Aorta (tissue), 5 donors: ENCODE measurements at regions not wholly inside any gene's neighbourhood (a gene's known extent, or its start where the extent isn't known, plus 50 kb on each side); places are given as distances from the start of the nearest gene placed in this dataset.

ENCODE experiments used
- ATAC-seq: fragments of 200-7000 bp; cut with Tn5 transposase; one replicate; pipeline ENCODE4 v1.9.1; 2022; ENCODE audit warnings: moderate library complexity; ENCODE audit not compliant: low FRiP score
- DNase-seq, 2 donors: peaks; one replicate each; pipeline ENCODE4 v3.0.0-alpha.2; 2020
- H3K27ac ChIP-seq, 2 donors: one replicate each; pipeline ENCODE4 v1.5.1; 2013; ENCODE audit warnings: low read length in 2 of 2, mild to moderate bottlenecking in 2 of 2, moderate library complexity in 2 of 2, control low read depth in 1 of 2, inconsistent platforms in 1 of 2, low read depth in 1 of 2
- H3K27me3 ChIP-seq, 2 donors: one replicate each; pipeline ENCODE4 v1.6.1; 2013; ENCODE audit warnings: control low read depth in 1 of 2, low read length in 1 of 2, mild to moderate bottlenecking in 1 of 2, moderate library complexity in 1 of 2; ENCODE audit not compliant: insufficient read depth in 2 of 2, control insufficient read depth in 1 of 2
- H3K36me3 ChIP-seq, 2 donors: one replicate each; pipeline ENCODE4 v1.6.1; 2013; ENCODE audit warnings: control low read depth in 1 of 2, low read length in 1 of 2, mild to moderate bottlenecking in 1 of 2; ENCODE audit not compliant: insufficient read depth in 2 of 2, control insufficient read depth in 1 of 2
- H3K4me1 ChIP-seq, 2 donors: one replicate each; pipeline ENCODE4 v1.6.1; 2013; ENCODE audit warnings: low read length in 2 of 2, control low read depth in 1 of 2, mild to moderate bottlenecking in 1 of 2, moderate library complexity in 1 of 2; ENCODE audit not compliant: insufficient read depth in 2 of 2, control insufficient read depth in 1 of 2
- H3K4me3 ChIP-seq, 2 donors: one replicate each; pipeline ENCODE4 v1.5.1; 2013; ENCODE audit warnings: low read length in 2 of 2, control low read depth in 1 of 2, mild to moderate bottlenecking in 1 of 2
- H3K9me3 ChIP-seq: one replicate; pipeline ENCODE4 v1.6.1; 2013; ENCODE audit warnings: mild to moderate bottlenecking, low read length; ENCODE audit not compliant: control insufficient read depth
- whole genome bisulfite sequencing, 2 donors: extraction: QIAGEN DNeasy Blood & Tissue Kit; methylation state at CpG; one replicate each; pipeline ENCODE4 v1.1.7; 2013; 5-methylcytosine and 5-hydroxymethylcytosine counted together
- intact Hi-C, 2 donors: fragments of 100-400 bp; cut with DNase I; formaldehyde crosslinking; loops; one replicate each; pipeline versions ENCODE4 v1.14.2 to v1.15.0; 2022
- donor health status: healthy with polysubstance abuse.
- donor health status: Bipolar disorder and iron deficiency.
- donor health status: DM: no; HTN: no; CAD: no.
- donor health status: DM: no; HTN: no; CAD: no.
- donor health status: DM: yes; HTN: yes; CAD: no.

GRCh38 chr2:11024687-11025086 is 113.0 kb downstream of the KCNF1 start:
- Histone ChIP-seq H3K27ac (no peak overlapping the region), H3K9me3 (no peaks in the 10 kb centered on the region), H3K36me3 (no peaks in the 10 kb centered on the region), H3K4me1 (no peaks in the 10 kb centered on the region), H3K27me3 (no peaks in the 10 kb centered on the region), H3K4me3 (no peak overlapping the region)
- WGBS, 2 donors, result 77 to 81% methylated on average over 7 of the region's 7 CpGs
- DNase-seq, result no peak
- no peak for ATAC-seq
- intact Hi-C loops, result no loop called here

DNA sequence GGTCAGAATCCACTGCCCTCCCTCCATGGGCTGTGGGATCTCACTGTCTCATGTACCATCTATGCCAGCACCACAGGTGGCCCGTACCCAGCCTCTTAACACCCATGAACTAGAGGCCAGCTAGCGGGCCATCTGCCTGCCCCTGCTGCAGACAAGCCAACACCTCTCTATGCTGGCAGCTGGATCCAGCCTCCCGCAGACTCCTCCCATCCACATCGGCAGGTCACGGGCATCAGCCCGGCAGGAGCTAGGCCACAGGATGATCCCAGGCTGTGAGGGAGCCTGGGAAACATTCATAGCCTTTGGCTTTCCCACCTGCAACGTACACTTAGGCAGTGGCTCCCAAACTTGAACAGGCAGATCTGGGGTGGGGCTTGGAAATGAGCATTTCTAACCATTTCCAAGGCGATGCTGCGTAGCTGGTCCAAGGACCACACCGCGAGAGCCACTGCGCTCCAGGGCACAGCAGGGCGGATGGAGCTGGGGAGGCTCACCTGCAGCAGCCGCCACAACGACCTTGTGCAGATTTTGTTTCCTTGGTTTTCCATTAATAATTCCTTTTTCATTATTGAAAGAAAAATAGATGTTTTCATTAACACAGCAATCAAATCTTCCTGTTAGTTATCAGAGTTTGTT is 114.7 kb downstream of the KCNF1 start:
- Histone ChIP-seq H3K36me3 (no peaks in the 10 kb centered on the region), H3K9me3 (no peaks in the 10 kb centered on the region), H3K4me3 (no peak overlapping the region), H3K4me1 (no peaks in the 10 kb centered on the region), H3K27me3 (no peaks in the 10 kb centered on the region), H3K27ac (no peak overlapping the region)
- no peak for ATAC-seq
- no peak for DNase-seq
- intact Hi-C loops, result no loop called here
- WGBS, 2 donors, result 83 to 88% methylated on average over 15 of the region's 15 CpGs

- no peaks in the 10 kb centered on the region for H3K36me3 ChIP-seq
- H3K9me3 ChIP-seq, result no peaks in the 10 kb centered on the region
- H3K27ac ChIP-seq, result no peak overlapping the region
- H3K27me3 ChIP-seq, result no peaks in the 10 kb centered on the region
- H3K4me1 ChIP-seq, result no peaks in the 10 kb centered on the region
- intact Hi-C loops, result no loop called here
- 83 to 85% methylated on average over 6 to 7 of the region's 7 CpGs for WGBS, 2 donors
- DNase-seq (no peak), ATAC-seq (no peak)
- H3K4me3 ChIP-seq, result no peak overlapping the region
These were observed 115.5 kb downstream of the KCNF1 start for GRCh38 chr2:11027195-11027594.

DNA sequence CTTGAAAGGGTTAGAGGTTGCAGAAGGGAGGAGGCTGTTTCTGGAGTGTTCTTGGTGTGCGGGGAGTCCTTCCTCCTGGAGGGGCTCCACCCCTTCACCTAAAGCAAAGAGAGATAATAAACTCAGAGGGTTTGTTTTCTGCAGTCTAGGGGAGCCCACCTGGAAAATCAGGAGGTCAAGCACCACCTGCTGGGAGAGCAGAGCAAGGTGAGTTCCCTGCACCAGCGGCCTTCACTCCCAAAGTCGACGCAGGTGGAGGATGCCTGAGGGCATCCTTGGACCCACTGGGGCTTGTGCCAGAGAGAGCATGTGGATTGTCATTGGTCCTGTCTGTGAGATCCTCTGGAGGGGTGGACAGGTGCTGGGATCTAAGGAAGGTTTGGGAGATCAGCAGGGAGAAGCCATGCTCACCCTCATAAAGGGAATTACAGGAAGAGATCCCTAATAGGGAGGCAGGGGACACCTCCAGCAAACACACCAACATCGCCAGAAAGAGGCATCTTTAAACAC is 116.7 kb downstream of the KCNF1 start:
- Histone ChIP-seq H3K4me3 (no peak overlapping the region), H3K9me3 (peaks cover 3% of the 10 kb centered on the region), H3K27ac (no peak overlapping the region), H3K4me1 (no peaks in the 10 kb centered on the region), H3K36me3 (no peaks in the 10 kb centered on the region), H3K27me3 (no peaks in the 10 kb centered on the region)
- WGBS, 2 donors, result 88 to 90% methylated on average over 5 of the region's 5 CpGs
- DNase-seq, result no peak
- no peak for ATAC-seq
- intact Hi-C loops, result no loop called here

DNA sequence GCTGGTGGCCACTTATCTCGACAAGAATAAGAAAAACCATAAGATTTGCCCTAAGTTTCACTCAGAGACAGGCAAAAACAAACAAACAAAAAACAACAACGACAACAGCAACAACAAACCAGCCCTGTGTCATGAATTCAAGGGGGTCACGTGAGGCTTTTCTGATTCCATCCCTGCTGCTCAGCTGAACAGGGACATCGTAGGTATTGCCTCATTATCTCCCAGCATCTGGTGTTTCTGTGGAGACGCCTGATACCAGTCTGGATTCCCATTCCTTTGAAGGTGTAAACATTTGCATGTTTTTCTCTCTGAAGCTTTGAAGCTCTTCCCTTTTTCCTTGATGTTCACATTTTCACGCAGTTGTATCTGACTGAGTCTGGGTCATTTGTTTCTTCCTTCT is 117.4 kb downstream of the KCNF1 start:
- Histone ChIP-seq H3K36me3 (no peaks in the 10 kb centered on the region), H3K9me3 (peaks cover 3% of the 10 kb centered on the region), H3K4me3 (no peak overlapping the region), H3K27me3 (no peaks in the 10 kb centered on the region), H3K4me1 (no peaks in the 10 kb centered on the region), H3K27ac (no peak overlapping the region)
- ATAC-seq (no peak), DNase-seq (no peak)
- intact Hi-C loops, result no loop called here
- WGBS, 2 donors, result 68 to 73% methylated on average over 6 of the region's 6 CpGs

GRCh38 chr2:11030036-11030435 is 118.3 kb downstream of the KCNF1 start:
- H3K9me3 ChIP-seq, result peaks cover 3% of the 10 kb centered on the region

GRCh38 chr2:11030909-11031308 is 119.2 kb downstream of the KCNF1 start:
- intact Hi-C loops, result no loop called here
- no peaks in the 10 kb centered on the region for H3K36me3 ChIP-seq
- no peaks in the 10 kb centered on the region for H3K27me3 ChIP-seq
- 54 to 68% methylated on average over 4 of the region's 4 CpGs for WGBS, 2 donors
- H3K4me1 ChIP-seq, result no peaks in the 10 kb centered on the region
- H3K27ac ChIP-seq, result no peak overlapping the region
- no peak overlapping the region for H3K4me3 ChIP-seq
- DNase-seq (no peak), ATAC-seq (no peak)
- H3K9me3 ChIP-seq, result peaks cover 3% of the 10 kb centered on the region

More at GRCh38 chr2:11030036-11030435, 118.3 kb downstream of the KCNF1 start:
- DNase-seq (no peak), ATAC-seq (no peak)
- H3K27me3 ChIP-seq, result no peaks in the 10 kb centered on the region
- no peak overlapping the region for H3K27ac ChIP-seq
- 86% methylated on average over 7 of the region's 7 CpGs for WGBS, 2 donors
- H3K36me3 ChIP-seq, result no peaks in the 10 kb centered on the region
- intact Hi-C loops, result no loop called here
- no peaks in the 10 kb centered on the region for H3K4me1 ChIP-seq
- H3K4me3 ChIP-seq, result no peak overlapping the region

DNA sequence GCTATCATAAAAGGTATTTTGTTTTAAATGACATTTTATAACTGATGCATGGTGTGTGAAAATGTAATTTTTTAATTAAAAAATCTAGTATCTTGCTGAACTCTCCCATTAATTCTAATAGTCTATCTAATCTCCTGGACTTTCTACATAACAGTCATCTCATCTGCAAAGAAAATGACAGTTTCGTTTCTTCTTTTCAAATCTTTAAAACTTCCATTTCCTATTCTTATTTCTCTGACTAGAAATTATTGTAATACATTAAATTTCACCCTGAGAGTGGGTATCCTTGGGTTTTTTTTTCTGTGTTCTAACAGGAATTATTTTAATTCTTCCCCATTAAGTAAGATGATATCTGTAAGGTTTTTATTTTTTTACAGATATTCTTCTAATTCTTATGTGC is 120.1 kb downstream of the KCNF1 start:
- no peak overlapping the region for H3K4me3 ChIP-seq
- H3K9me3 ChIP-seq, result peaks cover 3% of the 10 kb centered on the region
- H3K4me1 ChIP-seq, result no peaks in the 10 kb centered on the region
- ATAC-seq (no peak), DNase-seq (no peak)
- H3K27ac ChIP-seq, result no peak overlapping the region
- intact Hi-C loops, result no loop called here
- WGBS, 2 donors, result 53 to 60% methylated on average over 1 of the region's 1 CpG
- no peaks in the 10 kb centered on the region for H3K36me3 ChIP-seq
- no peaks in the 10 kb centered on the region for H3K27me3 ChIP-seq

- peaks cover 3% of the 10 kb centered on the region for H3K9me3 ChIP-seq
- ATAC-seq (no peak), DNase-seq (no peak)
- intact Hi-C loops, result no loop called here
- H3K27me3 ChIP-seq, result no peaks in the 10 kb centered on the region
- no peak overlapping the region for H3K4me3 ChIP-seq
- WGBS, 2 donors, result 69 to 72% methylated on average over 2 of the region's 2 CpGs
- no peaks in the 10 kb centered on the region for H3K36me3 ChIP-seq
- H3K27ac ChIP-seq, result no peak overlapping the region
- no peaks in the 10 kb centered on the region for H3K4me1 ChIP-seq
These were observed 120.7 kb downstream of the KCNF1 start for GRCh38 chr2:11032396-11032795.
